MCF 10A (cell line): ENCODE measurements at regions not wholly inside any gene's neighbourhood (a gene's known extent, or its start where the extent isn't known, plus 50 kb on each side); places are given as distances from the start of the nearest gene placed in this dataset.

Source experiments
- BruUV-seq: library from RNA; stranded (reverse); fragments of 400-500 nt; replicated peaks from 2 replicates; lab custom pipeline; 2021; lab: Mats Ljungman, UMichigan
- CTCF ChIA-PET: fragments of 300-600 bp; sonication (Branson Sonifier 250); formaldehyde crosslinking; extraction: SDS; loops from one replicate; lab custom pipeline; 2021; ENCODE audit warnings: antibody characterized with exemption, inconsistent platforms; lab: Yijun Ruan, JAX
- POLR2A ChIA-PET: fragments of 300-600, 350-650 bp; sonication (Branson Sonifier 250); formaldehyde crosslinking; extraction: SDS; loops from one replicate; lab custom pipeline; 2020; ENCODE audit warnings: antibody characterized with exemption, inconsistent platforms; lab: Yijun Ruan, JAX
- DNase-seq: peaks from one replicate; pipeline ENCODE4 v3.0.0-alpha.2; 2018; ENCODE audit not compliant: unreplicated experiment
- H3K27ac Mint-ChIP-seq: one replicate; pipeline ENCODE4 v1.8.0; 2022; ENCODE audit warnings: mild to moderate bottlenecking, low read depth, mixed read lengths; ENCODE audit not compliant: unreplicated experiment
- H3K27me3 Mint-ChIP-seq: one replicate; pipeline ENCODE4 v1.8.0; 2022; ENCODE audit warnings: mixed read lengths; ENCODE audit not compliant: insufficient read depth, unreplicated experiment
- H3K36me3 Mint-ChIP-seq: one replicate; pipeline ENCODE4 v1.8.0; 2022; ENCODE audit warnings: mild to moderate bottlenecking, moderate library complexity, mixed read lengths; ENCODE audit not compliant: insufficient read depth, unreplicated experiment
- H3K4me1 Mint-ChIP-seq: one replicate; pipeline ENCODE4 v1.8.0; 2022; ENCODE audit warnings: mixed read lengths; ENCODE audit not compliant: insufficient read depth, unreplicated experiment
- H3K4me3 Mint-ChIP-seq: one replicate; pipeline ENCODE4 v1.8.0; 2022; ENCODE audit warnings: mild to moderate bottlenecking, moderate library complexity, mixed read lengths; ENCODE audit not compliant: unreplicated experiment
- H3K9me3 Mint-ChIP-seq: one replicate; pipeline ENCODE4 v1.8.0; 2022; ENCODE audit warnings: mixed read lengths; ENCODE audit not compliant: unreplicated experiment
- CTCF ChIP-seq: fragments of 200-600 bp; IDR thresholded peaks from one replicate; pipeline ENCODE4 v1.8.0; 2022; ENCODE audit warnings: antibody characterized with exemption, mild to moderate bottlenecking; ENCODE audit not compliant: unreplicated experiment
- intact Hi-C: fragments of 100-400 bp; cut with micrococcal nuclease; formaldehyde crosslinking; loops from 2 replicates; pipeline ENCODE4 v1.14.1; 2022

GRCh38 chr3:174769171-174769570 lies 90.0 kb upstream of the NAALADL2 start:
- Mint-ChIP-seq H3K4me1 (no peaks in the 10 kb centered on the region), H3K9me3 (no peaks in the 10 kb centered on the region), H3K4me3 (no peak overlapping the region), H3K27ac (no peak overlapping the region), H3K27me3 (no peaks in the 10 kb centered on the region), H3K36me3 (peaks cover 5% of the 10 kb centered on the region)
- TF ChIP-seq CTCF, result no peak
- POLR2A ChIA-PET, result no interaction called here
- no TSS peak for BruUV-seq
- DNase-seq, result no peak
- intact Hi-C loops, result no loop called here
- CTCF ChIA-PET, result interaction anchor here (0.5 to 0.7 kb wide), 2 partner anchors 610 to 1914 kb away, joined by 3 read pairs; no protein-coding TSS in a partner anchor

GRCh38 chr3:174775603-174776002 lies 83.5 kb upstream of the NAALADL2 start:
- no TSS peak for BruUV-seq
- TF ChIP-seq CTCF, result no peak
- Mint-ChIP-seq H3K4me1 (peaks cover 9% of the 10 kb centered on the region), H3K27ac (no peak overlapping the region), H3K27me3 (no peaks in the 10 kb centered on the region), H3K4me3 (no peak overlapping the region), H3K9me3 (no peaks in the 10 kb centered on the region), H3K36me3 (peaks cover 5% of the 10 kb centered on the region)
- intact Hi-C loops, result no loop called here
- POLR2A ChIA-PET, result no interaction called here
- DNase-seq, result no peak
- CTCF ChIA-PET, result interaction anchor here (0.6 kb wide), 1 partner anchor 117 kb away, joined by 3 read pairs; no protein-coding TSS in a partner anchor

- no peak overlapping the region for H3K4me3 Mint-ChIP-seq
- ChIA-PET CTCF (interaction anchor here (0.6 kb wide), 1 partner anchor 116 kb away, joined by 3 read pairs; no protein-coding TSS in a partner anchor), POLR2A (no interaction called here)
- TF ChIP-seq CTCF, result no peak
- H3K27me3 Mint-ChIP-seq, result no peaks in the 10 kb centered on the region
- H3K9me3 Mint-ChIP-seq, result no peaks in the 10 kb centered on the region
- peaks cover 9% of the 10 kb centered on the region for H3K36me3 Mint-ChIP-seq
- intact Hi-C loops, result no loop called here
- H3K4me1 Mint-ChIP-seq, result peaks cover 9% of the 10 kb centered on the region
- peak; percentile 60 for DNase-seq
- H3K27ac Mint-ChIP-seq, result peak overlapping the region; percentile 55
- BruUV-seq, result no TSS peak
These were observed 83.0 kb upstream of the NAALADL2 start for GRCh38 chr3:174776123-174776522.

- ChIA-PET POLR2A (interaction anchor here (1.4 kb wide), 1 partner anchor 335 kb away, joined by 4 read pairs; no protein-coding TSS in a partner anchor), CTCF (no interaction called here)
- intact Hi-C loops, result no loop called here
- Mint-ChIP-seq H3K27me3 (no peaks in the 10 kb centered on the region), H3K27ac (peak overlapping the region; percentile 55), H3K4me1 (peaks cover 9% of the 10 kb centered on the region), H3K4me3 (no peak overlapping the region), H3K9me3 (no peaks in the 10 kb centered on the region), H3K36me3 (peaks cover 10% of the 10 kb centered on the region)
- BruUV-seq, result no TSS peak
- DNase-seq, result no peak
- TF ChIP-seq CTCF, result no peak
These were observed 82.5 kb upstream of the NAALADL2 start for GRCh38 chr3:174776636-174777035.
